H1 (cell line): ENCODE measurements at regions not wholly inside any gene's neighbourhood (a gene's known extent, or its start where the extent isn't known, plus 50 kb on each side); places are given as distances from the start of the nearest gene placed in this dataset.
"Not testable (repeated sequence)": the region's sequence is repeated elsewhere in the genome, so short reads cannot be mapped to it uniquely, and the experiment has no call there.

Experiments
- CTCF ChIA-PET: fragments of 300-600 bp; sonication (Branson Sonifier 250); formaldehyde crosslinking; loops from one replicate; lab custom pipeline; 2021; ENCODE audit not compliant: partially characterized antibody; lab: Charles Lee
- POLR2A ChIA-PET: fragments of 300-600 bp; sonication (Branson Sonifier 250); formaldehyde crosslinking; loops from one replicate; lab custom pipeline; 2021; ENCODE audit warnings: inconsistent platforms; ENCODE audit not compliant: partially characterized antibody; lab: Charles Lee
- DNase-seq, 2 experiments: peaks; one replicate each; pipeline versions ENCODE4 v3.0.0 to v3.0.0-alpha.2; 2010 to 2022; ENCODE audit warnings: low spot score in 2 of 2, low read depth in 1 of 2, mixed read lengths in 1 of 2
- FAIRE-seq: peaks from 2 replicates; lab custom pipeline; 2011; peaks lifted over from hg19 to GRCh38; lab: Jason Lieb, UNC
- H2AFZ ChIP-seq: 2 replicates; pipeline ENCODE4 v1.8.1; 2012; ENCODE audit warnings: low read length, inconsistent platforms
- H2AK5ac ChIP-seq: 2 replicates; pipeline ENCODE4 v1.6.1; 2013; ENCODE audit warnings: low read depth, low read length
- H2BK120ac ChIP-seq: replicated peaks from 2 replicates; pipeline ENCODE3; 2013; ENCODE audit warnings: low read depth, low read length, inconsistent platforms
- H2BK12ac ChIP-seq: 2 replicates; pipeline ENCODE4 v1.6.1; 2013; ENCODE audit warnings: low read depth, low read length
- H2BK15ac ChIP-seq: 2 replicates; pipeline ENCODE4 v1.6.1; 2013; ENCODE audit warnings: low read length
- H2BK20ac ChIP-seq: 2 replicates; pipeline ENCODE4 v1.6.1; 2013; ENCODE audit warnings: low read length
- H2BK5ac ChIP-seq: 2 replicates; pipeline ENCODE4 v1.6.1; 2013; ENCODE audit warnings: low read depth, low read length
- H3K14ac ChIP-seq: 2 replicates; pipeline ENCODE4 v1.6.1; 2013; ENCODE audit warnings: inconsistent platforms; ENCODE audit not compliant: insufficient read length
- H3K18ac ChIP-seq: 2 replicates; pipeline ENCODE4 v1.6.1; 2013; ENCODE audit warnings: low read length; ENCODE audit errors: extremely low read depth
- H3K23ac ChIP-seq: 2 replicates; pipeline ENCODE4 v1.6.1; 2013; ENCODE audit warnings: inconsistent platforms; ENCODE audit not compliant: insufficient read length
- H3K23me2 ChIP-seq: 2 replicates; pipeline ENCODE4 v1.6.1; 2013; ENCODE audit warnings: low read depth, low read length
- H3K27ac ChIP-seq: 2 replicates; pipeline ENCODE4 v1.6.1; 2011; ENCODE audit warnings: low read depth, low read length, inconsistent platforms
- H3K27me3 ChIP-seq, 4 experiments: replicated peaks in 1 of 4; 1 replicate in 1 of 4; 2 replicates in 3 of 4; pipeline versions ENCODE4 v1.6.1 to v1.8.1; 2011 to 2013; ENCODE audit warnings: low read length in 3 of 4, mild to moderate bottlenecking in 3 of 4, inconsistent platforms in 2 of 4, mixed read lengths in 2 of 4, moderate library complexity in 1 of 4; ENCODE audit not compliant: control insufficient read depth in 3 of 4, insufficient read depth in 3 of 4; ENCODE audit errors: extremely low read depth in 1 of 4
- H3K36me3 ChIP-seq, 4 experiments: 2 replicates each; pipeline versions ENCODE4 v1.6.1 to v1.8.1; 2011 to 2013; ENCODE audit warnings: mild to moderate bottlenecking in 4 of 4, low read length in 3 of 4, moderate library complexity in 2 of 4, control low read depth in 1 of 4, inconsistent platforms in 1 of 4; ENCODE audit not compliant: insufficient read depth in 4 of 4, control insufficient read depth in 2 of 4
- H3K4ac ChIP-seq: replicated peaks from 2 replicates; pipeline ENCODE3; 2013; ENCODE audit warnings: low read length, low read depth, mixed read lengths, inconsistent platforms; ENCODE audit not compliant: insufficient read length
- H3K4me1 ChIP-seq, 4 experiments: replicated peaks in 1 of 4; 1 replicate in 1 of 4; 2 replicates in 3 of 4; pipeline versions ENCODE4 v1.6.1 to v1.8.1; 2011 to 2013; ENCODE audit warnings: low read length in 3 of 4, inconsistent platforms in 2 of 4, mixed read lengths in 1 of 4; ENCODE audit not compliant: insufficient read depth in 4 of 4, control insufficient read depth in 3 of 4
- H3K4me2 ChIP-seq, 2 experiments: 2 replicates each; pipeline versions ENCODE4 v1.6.1 to v1.8.1; 2011 to 2013; ENCODE audit warnings: low read depth in 2 of 2, low read length in 2 of 2, control low read depth in 1 of 2, inconsistent platforms in 1 of 2, mild to moderate bottlenecking in 1 of 2; ENCODE audit not compliant: insufficient read depth in 1 of 2
- H3K4me3 ChIP-seq, 4 experiments: fragments of 200-600, 300-600 bp in 1 of 4; sonication (generic), shearing (Covaris generic), sonication (Bioruptor Twin) in 1 of 4; 2 replicates each; pipeline versions ENCODE4 v1.5.1 to v1.8.1; 2011 to 2016; ENCODE audit warnings: low read length in 4 of 4, low read depth in 3 of 4, control low read depth in 2 of 4, inconsistent platforms in 2 of 4, mild to moderate bottlenecking in 2 of 4, mixed read lengths in 1 of 4, moderate library complexity in 1 of 4; ENCODE audit not compliant: insufficient read depth in 2 of 4; ENCODE audit errors: extremely low read depth in 1 of 4
- H3K56ac ChIP-seq: replicated peaks from 2 replicates; pipeline ENCODE3; 2013; ENCODE audit warnings: low read depth, mild to moderate bottlenecking, mixed read lengths, low read length, inconsistent platforms; ENCODE audit not compliant: insufficient read length
- H3K79me1 ChIP-seq: 2 replicates; pipeline ENCODE4 v1.6.1; 2013; ENCODE audit warnings: low read depth, low read length, control low read depth
- H3K79me2 ChIP-seq, 2 experiments: 2 replicates each; pipeline versions ENCODE4 v1.6.1 to v1.8.1; 2012 to 2013; ENCODE audit warnings: low read length in 2 of 2, mild to moderate bottlenecking in 2 of 2, inconsistent platforms in 1 of 2; ENCODE audit not compliant: insufficient read depth in 2 of 2, control insufficient read depth in 1 of 2
- H3K9ac ChIP-seq, 4 experiments: replicated peaks in 1 of 4; 1 replicate in 1 of 4; 2 replicates in 3 of 4; pipeline versions ENCODE4 v1.6.1 to v1.8.1; 2011 to 2013; ENCODE audit warnings: low read depth in 3 of 4, low read length in 3 of 4, control low read depth in 2 of 4, mild to moderate bottlenecking in 2 of 4, moderate library complexity in 2 of 4, inconsistent platforms in 1 of 4; ENCODE audit errors: extremely low read depth in 1 of 4
- H3K9me3 ChIP-seq, 2 experiments: 2 replicates each; pipeline versions ENCODE4 v1.6.1 to v1.8.1; 2012 to 2013; ENCODE audit warnings: mild to moderate bottlenecking in 2 of 2, moderate library complexity in 2 of 2, control low read depth in 1 of 2, inconsistent platforms in 1 of 2, low read depth in 1 of 2, low read length in 1 of 2, mixed read lengths in 1 of 2; ENCODE audit not compliant: insufficient read depth in 2 of 2
- H4K20me1 ChIP-seq, 2 experiments: replicated peaks in 1 of 2; 2 replicates each; pipeline versions ENCODE3 to v1.8.1; 2011 to 2013; ENCODE audit warnings: inconsistent platforms in 2 of 2, low read length in 2 of 2, mild to moderate bottlenecking in 1 of 2; ENCODE audit not compliant: insufficient read depth in 2 of 2, control insufficient read depth in 1 of 2
- H4K5ac ChIP-seq: 2 replicates; pipeline ENCODE4 v1.6.1; 2013; ENCODE audit warnings: low read length, low read depth, mixed read lengths, inconsistent platforms; ENCODE audit not compliant: insufficient read length
- H4K8ac ChIP-seq: 2 replicates; pipeline ENCODE4 v1.8.0; 2013; ENCODE audit warnings: mild to moderate bottlenecking, moderate library complexity, low read length, inconsistent platforms; ENCODE audit not compliant: insufficient read depth; ENCODE audit errors: extremely low read depth
- H4K91ac ChIP-seq: replicated peaks from 2 replicates; pipeline ENCODE3; 2013; ENCODE audit warnings: low read length, mixed read lengths, inconsistent platforms; ENCODE audit not compliant: insufficient read length
- ASH2L ChIP-seq: fragments of 200-600, 300-600 bp; sonication (generic); IDR thresholded peaks from one replicate; pipeline ENCODE4 v1.7.1; 2017; ENCODE audit warnings: low read length
- RAD21 ChIP-seq, 2 experiments: IDR thresholded peaks in 1 of 2; conservative IDR thresholded peaks in 1 of 2; 2 replicates each; pipeline ENCODE4 v1.6.1; 2011; ENCODE audit warnings: low read depth in 2 of 2, low read length in 2 of 2, improper control_type of control experiment in 1 of 2, inconsistent platforms in 1 of 2, mild to moderate bottlenecking in 1 of 2, moderate library complexity in 1 of 2
- WGBS, 2 experiments: shearing (Covaris generic) in 1 of 2; methylation state at CpG; one replicate each; pipeline versions ENCODE4 v1.1.6 to v1.1.7; 2013 to 2015; ENCODE audit warnings: low lambda C conversion rate in 2 of 2, mixed read lengths in 2 of 2, inconsistent platforms in 1 of 2, low coverage in 1 of 2, missing lambda C conversion rate in 1 of 2; ENCODE audit not compliant: insufficient replicate concordance in 2 of 2, insufficient coverage in 1 of 2, insufficient read length in 1 of 2; ENCODE audit errors: extremely low coverage in 1 of 2, missing lambda C conversion rate in 1 of 2; 5-methylcytosine and 5-hydroxymethylcytosine counted together

DNA sequence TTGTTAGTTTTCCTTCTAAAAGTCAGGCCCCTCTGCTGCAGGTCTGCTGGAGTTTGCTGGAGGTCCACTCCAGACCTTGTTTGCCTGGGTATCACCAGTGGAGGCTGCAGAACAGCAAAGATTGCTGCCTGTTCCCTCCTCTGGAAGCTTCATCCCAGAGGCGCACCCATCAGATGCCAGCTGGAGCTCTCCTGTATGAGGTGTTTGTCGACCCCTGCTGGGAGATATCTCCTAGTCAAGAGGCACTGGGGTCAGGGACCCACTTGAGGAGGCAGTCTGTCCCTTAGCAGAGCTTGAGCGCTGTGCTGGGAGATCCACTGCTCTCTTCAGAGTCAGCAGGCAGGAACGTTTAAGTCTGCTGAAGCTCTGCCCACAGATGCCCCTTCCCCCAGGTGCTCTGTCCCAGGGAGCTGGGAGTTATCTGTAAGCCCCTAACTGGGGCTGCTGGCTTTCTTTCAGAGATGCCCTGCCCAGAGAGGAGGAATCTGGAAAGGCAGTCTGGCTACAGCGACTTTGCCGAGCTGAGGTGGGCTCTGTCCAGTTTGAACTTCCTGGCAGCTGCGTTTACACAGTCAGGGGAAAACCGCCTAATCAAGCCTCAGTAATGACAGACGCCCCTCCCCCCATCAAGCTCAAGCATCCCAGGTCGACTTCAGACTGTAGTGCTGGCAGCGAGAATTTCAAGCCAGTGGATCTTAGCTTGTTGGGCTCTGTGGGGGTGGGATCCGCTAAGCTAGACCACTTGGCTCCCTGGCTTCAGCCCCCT lies 49.9 kb upstream of the PGBD5 start:
- FAIRE-seq, POLR2A ChIA-PET, H3K4me1 ChIP-seq, H2AK5ac ChIP-seq, H3K27me3 ChIP-seq, H3K14ac ChIP-seq, H3K9me3 ChIP-seq, H3K18ac ChIP-seq, H4K91ac ChIP-seq, H2BK12ac ChIP-seq, H3K4me3 ChIP-seq, H2BK120ac ChIP-seq, H3K79me2 ChIP-seq, H3K36me3 ChIP-seq, H2BK5ac ChIP-seq, H3K23ac ChIP-seq, H3K79me1 ChIP-seq, H4K20me1 ChIP-seq, H3K27ac ChIP-seq, H3K23me2 ChIP-seq, H2BK15ac ChIP-seq, H3K56ac ChIP-seq, H2BK20ac ChIP-seq, H3K9ac ChIP-seq, H3K4ac ChIP-seq, H4K5ac ChIP-seq: not testable (repeated sequence)
- TF ChIP-seq RAD21 (IDR thresholded peaks at IDR 0.05 in 1 of 2, conservative IDR thresholded peaks at IDR 0.05 in 1 of 2; ENCODE audit: low read depth in 2 of 2, low read length in 2 of 2) (peak; percentile 7 to 8; a peak in 1 of 4 replicates), ASH2L (peak; percentile 37)
- H3K4me2 ChIP-seq: peak overlapping the region; percentile 22 to 41; a peak in 3 of 4 replicates
- peak in 1 of 2 experiments; percentile 64 for DNase-seq
- H4K8ac ChIP-seq: 0 out of 2 replicates have a peak overlapping the region, but pooled peaks have one; percentile 35
- 65% methylated on average over 12 of the region's 12 CpGs; no CpG with 5 or more reads in 1 of the 2 experiments for WGBS, 2 experiments
- peak overlapping the region; percentile 78 for H2AFZ ChIP-seq
- CTCF ChIA-PET: interaction anchor here (0.6 to 2.0 kb wide), 9 partner anchors 9 to 105 kb away, joined by 3 to 8 read pairs (median 4); no protein-coding TSS in a partner anchor
